ENCODE measurements at regions not wholly inside any gene's neighbourhood (a gene's known extent, or its start where the extent isn't known, plus 50 kb on each side); places are given as distances from the start of the nearest gene placed in this dataset.
"Not testable (repeated sequence)": the region's sequence is repeated elsewhere in the genome, so short reads cannot be mapped to it uniquely, and the experiment has no call there.

DNA sequence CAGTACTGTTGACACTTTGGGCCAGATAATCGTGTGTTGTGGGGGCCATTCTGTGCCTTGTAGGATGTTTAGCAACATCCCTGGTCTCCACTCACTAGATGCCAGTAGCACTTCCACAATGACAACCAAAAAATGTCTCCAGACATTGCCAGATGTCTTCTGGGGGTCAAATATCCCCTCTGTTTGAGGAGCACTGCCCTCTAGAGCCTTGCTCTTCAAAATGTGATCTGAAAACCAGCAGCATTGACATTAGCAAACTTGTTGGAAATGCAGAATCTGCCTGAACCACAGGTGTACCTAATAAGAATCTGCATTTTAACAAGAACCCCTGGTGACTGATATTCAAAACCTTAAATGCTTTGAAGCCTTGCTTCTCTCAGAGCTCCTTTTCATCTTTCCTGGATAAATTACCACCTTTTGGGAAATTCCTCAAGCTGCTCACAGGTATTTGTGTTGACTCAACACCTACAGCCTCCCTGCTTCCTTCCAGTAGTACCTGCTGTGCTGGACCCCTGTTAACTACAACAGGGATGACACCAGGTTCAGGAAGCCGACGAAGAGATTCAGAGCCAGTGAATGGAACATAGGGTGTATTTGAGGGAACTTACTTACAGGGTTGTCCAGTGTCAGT is 459.0 kb upstream of the NR3C2 start:
- no peak overlapping the region for H3K27ac Mint-ChIP-seq
- no peaks in the 10 kb centered on the region for H3K27me3 Mint-ChIP-seq
- ATAC-seq (replicated peaks) = no peak
- peaks cover 11% of the 10 kb centered on the region for H3K9me3 Mint-ChIP-seq
- H3K4me3 Mint-ChIP-seq = no peak overlapping the region
- H3K4me1 Mint-ChIP-seq = no peaks in the 10 kb centered on the region
- no peaks in the 10 kb centered on the region for H3K36me3 Mint-ChIP-seq (ENCODE audit: low read depth)

GRCh38 chr4:148898139-148898538 is 455.9 kb upstream of the NR3C2 start:
- not testable (repeated sequence) for ATAC-seq (replicated peaks); H3K4me3 Mint-ChIP-seq; H3K27ac Mint-ChIP-seq; H3K4me1 Mint-ChIP-seq; H3K36me3 Mint-ChIP-seq (ENCODE audit: low read depth); H3K27me3 Mint-ChIP-seq
- H3K9me3 Mint-ChIP-seq = peaks cover 11% of the 10 kb centered on the region

DNA sequence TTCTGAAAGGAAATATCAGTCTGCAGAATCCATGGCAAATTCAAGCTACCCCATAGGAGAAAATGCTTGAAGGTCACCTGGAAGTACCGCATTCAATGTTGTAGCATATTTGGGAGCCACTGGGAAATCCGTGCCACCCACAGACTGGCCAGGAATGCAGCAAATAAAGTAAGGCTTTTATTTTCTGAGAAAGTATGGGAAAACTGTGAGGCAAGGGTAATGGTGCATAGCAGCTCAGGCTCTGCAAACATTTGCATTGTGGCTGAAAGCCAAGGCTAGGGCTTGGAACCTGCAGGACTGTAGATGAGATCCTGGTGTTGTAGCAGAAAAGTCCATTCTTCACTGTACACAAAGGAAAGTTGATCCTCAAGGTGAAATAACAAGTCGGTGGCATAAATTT is 450.9 kb upstream of the NR3C2 start:
- Mint-ChIP-seq H3K9me3 (no peaks in the 10 kb centered on the region), H3K36me3 (ENCODE audit: low read depth) (no peaks in the 10 kb centered on the region), H3K4me1 (no peaks in the 10 kb centered on the region), H3K27me3 (peaks cover 7% of the 10 kb centered on the region), H3K4me3 (no peak overlapping the region), H3K27ac (no peak overlapping the region)
- no peak for ATAC-seq (replicated peaks)

DNA sequence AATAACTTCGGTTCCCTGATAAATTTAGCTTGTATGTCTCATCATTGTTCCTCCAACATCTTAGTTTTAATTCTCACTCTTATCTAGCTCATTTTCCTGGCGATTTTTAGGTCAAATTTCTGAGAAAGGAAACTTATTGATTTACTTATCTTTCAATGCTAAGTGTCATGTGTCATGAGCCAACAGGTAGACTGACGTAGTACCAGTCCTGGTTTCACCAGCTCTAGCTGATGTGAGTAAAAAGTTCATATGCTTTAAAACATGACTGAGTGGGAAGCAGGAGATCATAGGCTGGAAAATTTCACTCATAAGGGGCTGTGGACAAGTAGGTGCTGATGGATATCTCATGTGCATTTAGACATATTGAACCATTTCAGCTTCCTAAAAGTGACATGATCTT is 441.7 kb upstream of the NR3C2 start:
- no peak for ATAC-seq (replicated peaks)
- no peak overlapping the region for H3K27ac Mint-ChIP-seq
- no peaks in the 10 kb centered on the region for H3K36me3 Mint-ChIP-seq (ENCODE audit: low read depth)
- H3K9me3 Mint-ChIP-seq = no peaks in the 10 kb centered on the region
- H3K4me3 Mint-ChIP-seq = no peak overlapping the region
- H3K27me3 Mint-ChIP-seq = peaks cover 17% of the 10 kb centered on the region
- no peaks in the 10 kb centered on the region for H3K4me1 Mint-ChIP-seq

DNA sequence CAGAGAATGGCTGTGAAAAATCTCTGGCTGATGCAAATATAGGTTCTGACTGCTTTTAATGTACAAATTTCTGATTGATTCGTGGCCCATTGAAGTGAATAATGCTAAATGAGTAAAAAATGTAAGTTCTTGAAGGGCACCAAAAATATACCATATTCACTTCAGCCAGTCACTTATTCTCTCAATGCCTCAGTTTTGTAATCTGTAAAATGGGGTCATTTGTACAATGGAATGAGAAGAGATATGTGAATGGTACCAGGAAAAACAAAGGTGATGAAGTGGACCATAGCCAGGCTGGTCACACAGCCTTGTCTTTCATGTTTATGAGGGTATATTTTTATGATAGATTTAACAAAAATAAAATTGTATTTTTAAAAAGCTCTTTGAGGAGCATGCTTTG is 441.2 kb upstream of the NR3C2 start:
- Mint-ChIP-seq H3K4me3 (no peak overlapping the region), H3K27ac (no peak overlapping the region), H3K4me1 (no peaks in the 10 kb centered on the region), H3K27me3 (peaks cover 17% of the 10 kb centered on the region), H3K36me3 (ENCODE audit: low read depth) (no peaks in the 10 kb centered on the region), H3K9me3 (no peaks in the 10 kb centered on the region)
- ATAC-seq (replicated peaks) = no peak

- Mint-ChIP-seq H3K4me1 (no peaks in the 10 kb centered on the region), H3K27me3 (peaks cover 13% of the 10 kb centered on the region), H3K36me3 (ENCODE audit: low read depth) (no peaks in the 10 kb centered on the region), H3K27ac (no peak overlapping the region), H3K4me3 (no peak overlapping the region), H3K9me3 (no peaks in the 10 kb centered on the region)
- ATAC-seq (replicated peaks) = no peak
Observed at GRCh38 chr4:148881860-148882643, 439.8 kb upstream of the NR3C2 start.

GRCh38 chr4:148874331-148874730 is 432.1 kb upstream of the NR3C2 start:
- no peak overlapping the region for H3K4me3 Mint-ChIP-seq
- H3K27ac Mint-ChIP-seq = no peak overlapping the region
- no peaks in the 10 kb centered on the region for H3K4me1 Mint-ChIP-seq
- H3K36me3 Mint-ChIP-seq (ENCODE audit: low read depth) = no peaks in the 10 kb centered on the region
- no peaks in the 10 kb centered on the region for H3K9me3 Mint-ChIP-seq
- ATAC-seq (replicated peaks) = no peak
- peaks cover 8% of the 10 kb centered on the region for H3K27me3 Mint-ChIP-seq

DNA sequence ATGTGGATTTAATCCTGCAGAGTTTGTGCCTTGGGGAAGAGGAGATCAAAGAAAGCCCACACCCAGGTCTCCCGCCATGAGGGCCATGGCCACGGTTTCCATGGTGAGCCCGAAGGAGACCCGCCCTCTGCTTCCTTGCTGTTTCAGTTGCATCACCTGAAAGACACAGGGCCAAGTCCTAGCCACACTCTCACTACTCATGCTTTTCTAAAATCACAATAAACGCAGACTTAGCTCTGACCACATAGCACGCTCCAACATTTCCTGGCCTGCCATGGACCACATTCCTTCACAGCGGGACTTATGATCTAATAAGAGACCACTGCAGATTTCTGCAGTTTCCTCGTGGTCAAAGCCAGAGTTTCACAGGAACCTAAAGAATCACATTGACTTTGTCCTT is 426.0 kb upstream of the NR3C2 start:
- peaks cover 7% of the 10 kb centered on the region for H3K9me3 Mint-ChIP-seq
- no peaks in the 10 kb centered on the region for H3K36me3 Mint-ChIP-seq (ENCODE audit: low read depth)
- no peak overlapping the region for H3K27ac Mint-ChIP-seq
- ATAC-seq (replicated peaks) = no peak
- H3K4me1 Mint-ChIP-seq = no peaks in the 10 kb centered on the region
- H3K27me3 Mint-ChIP-seq = peaks cover 8% of the 10 kb centered on the region
- H3K4me3 Mint-ChIP-seq = no peak overlapping the region

- Mint-ChIP-seq H3K9me3 (peaks cover 7% of the 10 kb centered on the region), H3K4me3 (no peak overlapping the region), H3K27ac (no peak overlapping the region), H3K27me3 (peaks cover 8% of the 10 kb centered on the region), H3K36me3 (ENCODE audit: low read depth) (no peaks in the 10 kb centered on the region), H3K4me1 (no peaks in the 10 kb centered on the region)
- ATAC-seq (replicated peaks) = no peak
Observed at GRCh38 chr4:148866666-148867065, 424.5 kb upstream of the NR3C2 start.

DNA sequence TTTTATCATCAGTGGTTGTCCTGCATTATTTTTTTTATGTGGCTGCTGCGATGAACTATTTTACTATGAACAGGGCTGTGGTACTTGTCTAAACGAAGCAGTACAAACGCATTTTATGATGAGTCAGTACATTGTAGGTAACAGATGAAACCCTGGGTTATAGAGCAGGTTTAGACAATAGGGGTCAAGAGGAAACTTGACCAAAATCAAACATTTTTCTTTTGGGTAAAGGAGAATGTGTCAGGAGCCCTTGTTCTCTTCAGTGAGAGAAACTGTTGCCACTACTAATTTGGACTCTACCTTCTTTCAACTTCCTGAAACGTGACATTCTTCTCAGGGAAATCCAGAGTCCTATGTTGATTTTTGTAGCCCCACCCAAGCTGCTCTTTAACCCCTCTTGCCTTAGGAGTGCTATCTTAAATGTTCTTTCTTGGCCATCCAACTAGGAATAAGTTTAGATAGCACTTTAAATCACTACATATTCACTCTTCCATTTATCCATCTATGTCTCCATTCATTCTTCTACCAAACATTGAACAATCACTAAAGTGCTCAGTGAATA is 415.8 kb upstream of the NR3C2 start:
- no peaks in the 10 kb centered on the region for H3K4me1 Mint-ChIP-seq
- no peak overlapping the region for H3K27ac Mint-ChIP-seq
- H3K9me3 Mint-ChIP-seq = peaks cover 5% of the 10 kb centered on the region
- H3K27me3 Mint-ChIP-seq = peaks cover 4% of the 10 kb centered on the region
- no peak for ATAC-seq (replicated peaks)
- H3K36me3 Mint-ChIP-seq (ENCODE audit: low read depth) = no peaks in the 10 kb centered on the region
- no peak overlapping the region for H3K4me3 Mint-ChIP-seq

GRCh38 chr4:148857239-148857972 is 415.2 kb upstream of the NR3C2 start:
- H3K4me1 Mint-ChIP-seq = no peaks in the 10 kb centered on the region
- no peak for ATAC-seq (replicated peaks)
- H3K36me3 Mint-ChIP-seq (ENCODE audit: low read depth) = no peaks in the 10 kb centered on the region
- H3K4me3 Mint-ChIP-seq = no peak overlapping the region
- peaks cover 5% of the 10 kb centered on the region for H3K9me3 Mint-ChIP-seq
- no peak overlapping the region for H3K27ac Mint-ChIP-seq
- H3K27me3 Mint-ChIP-seq = peaks cover 4% of the 10 kb centered on the region

DNA sequence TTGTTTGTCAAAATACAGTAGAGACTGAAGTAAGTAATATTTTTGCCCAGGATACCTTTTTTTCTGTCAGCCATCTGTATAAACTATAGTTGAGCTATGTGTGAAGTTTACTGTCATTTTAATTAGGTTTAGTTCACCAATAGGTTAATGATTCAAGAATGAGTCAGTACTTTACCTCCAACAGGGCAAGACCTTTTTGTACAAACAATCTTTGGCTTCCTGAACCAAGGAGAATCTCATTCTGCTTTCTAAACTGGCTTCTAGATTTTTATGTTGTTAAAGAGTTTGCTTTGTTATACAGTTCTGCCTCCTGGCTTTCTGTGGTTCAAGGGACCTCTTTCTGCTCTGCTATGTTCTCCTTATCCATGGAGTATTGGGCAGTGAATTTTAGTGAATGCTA is 412.0 kb upstream of the NR3C2 start:
- H3K4me1 Mint-ChIP-seq = no peaks in the 10 kb centered on the region
- ATAC-seq (replicated peaks) = no peak
- no peak overlapping the region for H3K4me3 Mint-ChIP-seq
- peaks cover 5% of the 10 kb centered on the region for H3K9me3 Mint-ChIP-seq
- no peaks in the 10 kb centered on the region for H3K36me3 Mint-ChIP-seq (ENCODE audit: low read depth)
- H3K27me3 Mint-ChIP-seq = peaks cover 4% of the 10 kb centered on the region
- no peak overlapping the region for H3K27ac Mint-ChIP-seq

DNA sequence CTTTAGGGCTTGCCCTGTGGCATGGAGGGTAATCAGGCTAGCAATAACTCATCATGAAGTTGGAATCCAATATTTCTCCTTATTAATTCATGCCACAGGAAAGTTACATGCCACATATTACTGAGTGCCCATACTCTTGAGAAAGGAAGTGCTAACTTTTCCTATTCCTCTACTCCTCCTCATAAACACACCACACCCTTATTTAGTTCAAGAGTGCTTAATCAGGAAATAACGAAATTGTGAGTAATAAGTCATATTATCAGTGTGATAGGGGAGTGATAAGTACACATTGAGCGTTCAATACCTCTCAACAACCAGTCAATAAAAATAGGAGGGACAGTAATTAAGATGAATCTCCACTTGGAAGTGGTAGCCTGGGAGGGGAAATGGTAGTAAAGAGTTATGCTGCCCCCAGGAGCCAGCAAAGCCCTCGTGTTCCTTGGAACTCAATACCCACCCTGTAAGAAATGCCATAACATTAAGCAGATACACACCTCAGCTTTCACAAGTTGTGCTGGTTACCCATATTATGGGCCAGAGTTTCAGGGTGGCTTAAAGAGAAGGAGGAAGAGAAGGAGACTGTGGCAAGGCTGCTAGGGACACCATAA is 410.0 kb upstream of the NR3C2 start:
- no peak overlapping the region for H3K27ac Mint-ChIP-seq
- H3K4me1 Mint-ChIP-seq = no peaks in the 10 kb centered on the region
- no peaks in the 10 kb centered on the region for H3K36me3 Mint-ChIP-seq (ENCODE audit: low read depth)
- no peaks in the 10 kb centered on the region for H3K9me3 Mint-ChIP-seq
- ATAC-seq (replicated peaks) = no peak
- H3K27me3 Mint-ChIP-seq = no peaks in the 10 kb centered on the region
- no peak overlapping the region for H3K4me3 Mint-ChIP-seq

- no peak for ATAC-seq (replicated peaks)
- no peaks in the 10 kb centered on the region for H3K27me3 Mint-ChIP-seq
- H3K4me1 Mint-ChIP-seq = no peaks in the 10 kb centered on the region
- no peak overlapping the region for H3K4me3 Mint-ChIP-seq
- no peaks in the 10 kb centered on the region for H3K9me3 Mint-ChIP-seq
- H3K36me3 Mint-ChIP-seq (ENCODE audit: low read depth) = no peaks in the 10 kb centered on the region
- no peak overlapping the region for H3K27ac Mint-ChIP-seq
Observed at GRCh38 chr4:148850257-148850995, 408.2 kb upstream of the NR3C2 start.

Data from activated T-helper 17 cell treated with anti-CD3 and anti-CD28 coated beads, Interleukin-2, amount 50 U/mL, for 72 hours (primary cell).